ENCODE measurements at regions not wholly inside any gene's neighbourhood (a gene's known extent, or its start where the extent isn't known, plus 50 kb on each side); places are given as distances from the start of the nearest gene placed in this dataset.

- DNase-seq (ENCODE audit: extremely low read depth, insufficient read length) = no peak
- no peak for TF ChIP-seq CTCF (IDR thresholded peaks at IDR 0.05; ENCODE audit: insufficient read depth, low read length, poor library complexity, severe bottlenecking)
- H3K36me3 ChIP-seq (ENCODE audit: control insufficient read depth, insufficient read depth, low read length) = no peaks in the 10 kb centered on the region
- no peaks in the 10 kb centered on the region for H3K27me3 ChIP-seq (replicated peaks; ENCODE audit: control insufficient read depth, insufficient read depth, low read length)
- H3K4me3 ChIP-seq (replicated peaks; ENCODE audit: low read depth, low read length) = no peak overlapping the region
Observed at GRCh38 chr12:125919856-125920470, 854.7 kb downstream of the AACS start.

GRCh38 chr12:125922330-125922729 lies 857.1 kb downstream of the AACS start:
- Histone ChIP-seq H3K27me3 (replicated peaks; ENCODE audit: control insufficient read depth, insufficient read depth, low read length) (no peaks in the 10 kb centered on the region), H3K4me3 (replicated peaks; ENCODE audit: low read depth, low read length) (no peak overlapping the region), H3K36me3 (ENCODE audit: control insufficient read depth, insufficient read depth, low read length) (no peaks in the 10 kb centered on the region)
- no peak for DNase-seq (ENCODE audit: extremely low read depth, insufficient read length)
- TF ChIP-seq CTCF (IDR thresholded peaks at IDR 0.05; ENCODE audit: insufficient read depth, low read length, poor library complexity, severe bottlenecking) = no peak

- TF ChIP-seq CTCF (IDR thresholded peaks at IDR 0.05; ENCODE audit: insufficient read depth, low read length, poor library complexity, severe bottlenecking) = no peak
- Histone ChIP-seq H3K36me3 (ENCODE audit: control insufficient read depth, insufficient read depth, low read length) (no peaks in the 10 kb centered on the region), H3K4me3 (replicated peaks; ENCODE audit: low read depth, low read length) (no peak overlapping the region), H3K27me3 (replicated peaks; ENCODE audit: control insufficient read depth, insufficient read depth, low read length) (no peaks in the 10 kb centered on the region)
- no peak for DNase-seq (ENCODE audit: extremely low read depth, insufficient read length)
Observed at GRCh38 chr12:125936502-125936901, 871.3 kb downstream of the AACS start.

GRCh38 chr12:125944446-125944845 lies 879.2 kb downstream of the AACS start:
- no peak overlapping the region for H3K4me3 ChIP-seq (replicated peaks; ENCODE audit: low read depth, low read length)
- H3K36me3 ChIP-seq (ENCODE audit: control insufficient read depth, insufficient read depth, low read length) = no peaks in the 10 kb centered on the region
- no peaks in the 10 kb centered on the region for H3K27me3 ChIP-seq (replicated peaks; ENCODE audit: control insufficient read depth, insufficient read depth, low read length)
- no peak for DNase-seq (ENCODE audit: extremely low read depth, insufficient read length)
- TF ChIP-seq CTCF (IDR thresholded peaks at IDR 0.05; ENCODE audit: insufficient read depth, low read length, poor library complexity, severe bottlenecking) = no peak

- no peaks in the 10 kb centered on the region for H3K27me3 ChIP-seq (replicated peaks; ENCODE audit: control insufficient read depth, insufficient read depth, low read length)
- DNase-seq (ENCODE audit: extremely low read depth, insufficient read length) = no peak
- TF ChIP-seq CTCF (IDR thresholded peaks at IDR 0.05; ENCODE audit: insufficient read depth, low read length, poor library complexity, severe bottlenecking) = no peak
- no peak overlapping the region for H3K4me3 ChIP-seq (replicated peaks; ENCODE audit: low read depth, low read length)
- no peaks in the 10 kb centered on the region for H3K36me3 ChIP-seq (ENCODE audit: control insufficient read depth, insufficient read depth, low read length)
Observed at GRCh38 chr12:125949471-125949870, 884.2 kb downstream of the AACS start.

GRCh38 chr12:125954362-125954761 lies 889.1 kb downstream of the AACS start:
- TF ChIP-seq CTCF (IDR thresholded peaks at IDR 0.05; ENCODE audit: insufficient read depth, low read length, poor library complexity, severe bottlenecking) = no peak

More at GRCh38 chr12:125954362-125954761, 889.1 kb downstream of the AACS start:
- no peaks in the 10 kb centered on the region for H3K36me3 ChIP-seq (ENCODE audit: control insufficient read depth, insufficient read depth, low read length)
- no peak for DNase-seq (ENCODE audit: extremely low read depth, insufficient read length)
- no peak overlapping the region for H3K4me3 ChIP-seq (replicated peaks; ENCODE audit: low read depth, low read length)
- H3K27me3 ChIP-seq (replicated peaks; ENCODE audit: control insufficient read depth, insufficient read depth, low read length) = no peaks in the 10 kb centered on the region

Measured in GM06990 (cell line).